ENCODE measurements at regions not wholly inside any gene's neighbourhood (a gene's known extent, or its start where the extent isn't known, plus 50 kb on each side); places are given as distances from the start of the nearest gene placed in this dataset.

DNA sequence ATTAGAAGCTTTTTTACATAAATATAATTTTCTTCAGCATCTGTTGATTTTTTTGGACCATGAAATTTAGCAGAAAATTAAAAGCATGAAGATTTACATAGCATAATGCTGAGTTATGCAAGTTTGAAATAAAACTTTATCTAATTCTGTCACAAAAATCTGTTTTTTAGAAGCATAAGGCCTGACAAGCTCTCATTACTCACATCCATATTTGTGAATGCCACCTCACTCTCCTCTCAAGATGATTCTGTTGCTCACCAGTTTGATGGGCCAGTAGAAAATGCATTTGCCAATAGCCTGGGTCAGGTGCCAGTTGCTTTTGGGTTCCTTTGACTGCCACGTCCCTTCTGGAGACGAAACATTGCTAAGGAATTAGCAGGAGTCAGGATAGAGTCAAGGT, 181.5 kb upstream of the ATP2B1 start:
- intact Hi-C loops (cut with DNase I) = no loop called here

DNA sequence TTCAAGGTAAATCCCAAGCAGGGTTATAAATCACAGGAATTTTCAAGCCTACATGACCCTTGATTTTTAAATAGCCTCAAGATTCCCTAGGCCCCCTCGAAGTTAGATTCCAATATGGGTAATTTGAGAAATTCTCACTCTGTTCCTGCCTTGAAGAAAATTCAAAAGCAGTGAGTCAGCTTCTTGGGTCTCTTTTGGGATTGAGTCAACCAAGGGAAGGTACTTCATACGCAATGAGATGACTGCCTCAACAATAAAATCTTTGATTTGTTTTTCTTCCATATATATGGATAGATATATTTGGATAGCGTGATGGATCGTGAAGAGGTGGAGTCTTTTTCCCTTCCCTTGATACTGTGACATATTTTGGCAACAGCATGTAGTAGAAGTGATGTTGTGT, 180.4 kb upstream of the ATP2B1 start:
- Histone ChIP-seq H3K27ac (no peak overlapping the region), H3K27me3 (no peaks in the 10 kb centered on the region), H3K9me3 (no peaks in the 10 kb centered on the region), H3K4me3 (no peak overlapping the region), H3K4me1 (no peaks in the 10 kb centered on the region), H3K36me3 (no peaks in the 10 kb centered on the region)
- no peak for DNase-seq
- no peak for TF ChIP-seq POLR2A (IDR thresholded peaks at IDR 0.05)
- TF ChIP-seq, protein P1, sequence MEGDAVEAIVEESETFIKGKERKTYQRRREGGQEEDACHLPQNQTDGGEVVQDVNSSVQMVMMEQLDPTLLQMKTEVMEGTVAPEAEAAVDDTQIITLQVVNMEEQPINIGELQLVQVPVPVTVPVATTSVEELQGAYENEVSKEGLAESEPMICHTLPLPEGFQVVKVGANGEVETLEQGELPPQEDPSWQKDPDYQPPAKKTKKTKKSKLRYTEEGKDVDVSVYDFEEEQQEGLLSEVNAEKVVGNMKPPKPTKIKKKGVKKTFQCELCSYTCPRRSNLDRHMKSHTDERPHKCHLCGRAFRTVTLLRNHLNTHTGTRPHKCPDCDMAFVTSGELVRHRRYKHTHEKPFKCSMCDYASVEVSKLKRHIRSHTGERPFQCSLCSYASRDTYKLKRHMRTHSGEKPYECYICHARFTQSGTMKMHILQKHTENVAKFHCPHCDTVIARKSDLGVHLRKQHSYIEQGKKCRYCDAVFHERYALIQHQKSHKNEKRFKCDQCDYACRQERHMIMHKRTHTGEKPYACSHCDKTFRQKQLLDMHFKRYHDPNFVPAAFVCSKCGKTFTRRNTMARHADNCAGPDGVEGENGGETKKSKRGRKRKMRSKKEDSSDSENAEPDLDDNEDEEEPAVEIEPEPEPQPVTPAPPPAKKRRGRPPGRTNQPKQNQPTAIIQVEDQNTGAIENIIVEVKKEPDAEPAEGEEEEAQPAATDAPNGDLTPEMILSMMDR (IDR thresholded peaks at IDR 0.05) = no peak
- intact Hi-C loops (cut with DNase I) = no loop called here
- WGBS, 2 donors = 89 to 93% methylated on average over 4 of the region's 4 CpGs

More for the DNA sequence above, 181.5 kb upstream of the ATP2B1 start:
- no peaks in the 10 kb centered on the region for H3K36me3 ChIP-seq
- H3K27me3 ChIP-seq = no peaks in the 10 kb centered on the region
- no peaks in the 10 kb centered on the region for H3K4me1 ChIP-seq
- TF ChIP-seq POLR2A (IDR thresholded peaks at IDR 0.05) = no peak
- TF ChIP-seq, protein P1 (IDR thresholded peaks at IDR 0.05) = no peak
- no peak overlapping the region for H3K4me3 ChIP-seq
- H3K9me3 ChIP-seq = no peaks in the 10 kb centered on the region
- DNase-seq = no peak
- H3K27ac ChIP-seq = no peak overlapping the region
- 80 to 93% methylated on average over 1 to 2 of the region's 2 CpGs for WGBS, 2 donors

DNA sequence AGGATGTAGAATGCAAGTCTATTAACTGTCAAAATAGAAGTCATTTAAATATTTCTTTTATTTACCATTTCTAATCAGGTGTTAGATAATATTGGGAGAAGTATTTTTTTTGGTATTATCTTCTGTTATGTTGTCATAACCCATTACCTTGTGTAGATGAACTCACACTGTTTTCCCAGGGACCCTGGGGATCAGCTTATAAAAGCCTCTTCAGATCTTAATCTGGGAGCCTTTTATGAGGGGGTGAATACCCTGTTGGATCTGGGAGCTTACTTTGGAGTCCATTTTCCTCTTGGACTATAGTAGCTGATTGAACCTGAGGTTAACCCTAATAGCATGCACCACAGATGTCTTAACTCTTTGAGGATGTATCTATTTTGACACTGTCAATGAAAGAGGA, 176.3 kb upstream of the ATP2B1 start:
- Histone ChIP-seq H3K36me3 (no peaks in the 10 kb centered on the region), H3K27ac (no peak overlapping the region), H3K4me3 (no peak overlapping the region), H3K9me3 (no peaks in the 10 kb centered on the region), H3K27me3 (no peaks in the 10 kb centered on the region), H3K4me1 (peaks cover 0 to 10% (median 0%) of the 10 kb centered on the region in 3 donors)
- no peak for DNase-seq
- TF ChIP-seq, protein P1 (IDR thresholded peaks at IDR 0.05) = no peak
- TF ChIP-seq POLR2A (IDR thresholded peaks at IDR 0.05) = no peak
- intact Hi-C loops (cut with DNase I) = no loop called here

DNA sequence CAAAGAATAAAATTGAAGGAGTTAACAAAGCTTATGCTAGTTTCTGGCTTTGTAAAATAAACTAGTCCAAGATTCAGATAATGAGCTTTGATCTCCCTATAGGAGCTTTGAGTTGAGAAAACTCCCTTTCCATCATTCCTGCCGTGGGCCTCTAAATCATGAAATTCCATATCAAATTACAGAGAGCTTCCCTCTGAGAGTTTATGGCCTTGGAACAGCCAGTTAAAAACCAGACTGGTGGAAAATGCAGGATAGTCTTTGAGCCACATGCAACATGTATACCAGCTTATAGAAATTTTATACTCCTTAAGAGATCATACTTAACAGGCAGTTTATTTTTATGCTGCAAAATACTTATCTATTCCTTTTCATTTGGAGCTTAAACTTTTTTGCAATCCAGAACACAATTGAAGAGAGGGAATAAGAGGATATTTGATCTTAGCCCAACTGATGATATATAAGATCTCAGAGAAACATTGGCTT, 175.8 kb upstream of the ATP2B1 start:
- TF ChIP-seq, protein P1 (IDR thresholded peaks at IDR 0.05) = no peak
- no peak for TF ChIP-seq POLR2A (IDR thresholded peaks at IDR 0.05)
- DNase-seq = no peak
- Histone ChIP-seq H3K4me1 (peaks cover 0 to 15% (median 0%) of the 10 kb centered on the region in 3 donors), H3K4me3 (no peak overlapping the region), H3K9me3 (no peaks in the 10 kb centered on the region), H3K36me3 (no peaks in the 10 kb centered on the region), H3K27ac (no peak overlapping the region), H3K27me3 (no peaks in the 10 kb centered on the region)
- WGBS, 2 donors = 68 to 80% methylated on average over 1 of the region's 1 CpG
- intact Hi-C loops (cut with DNase I) = no loop called here

DNA sequence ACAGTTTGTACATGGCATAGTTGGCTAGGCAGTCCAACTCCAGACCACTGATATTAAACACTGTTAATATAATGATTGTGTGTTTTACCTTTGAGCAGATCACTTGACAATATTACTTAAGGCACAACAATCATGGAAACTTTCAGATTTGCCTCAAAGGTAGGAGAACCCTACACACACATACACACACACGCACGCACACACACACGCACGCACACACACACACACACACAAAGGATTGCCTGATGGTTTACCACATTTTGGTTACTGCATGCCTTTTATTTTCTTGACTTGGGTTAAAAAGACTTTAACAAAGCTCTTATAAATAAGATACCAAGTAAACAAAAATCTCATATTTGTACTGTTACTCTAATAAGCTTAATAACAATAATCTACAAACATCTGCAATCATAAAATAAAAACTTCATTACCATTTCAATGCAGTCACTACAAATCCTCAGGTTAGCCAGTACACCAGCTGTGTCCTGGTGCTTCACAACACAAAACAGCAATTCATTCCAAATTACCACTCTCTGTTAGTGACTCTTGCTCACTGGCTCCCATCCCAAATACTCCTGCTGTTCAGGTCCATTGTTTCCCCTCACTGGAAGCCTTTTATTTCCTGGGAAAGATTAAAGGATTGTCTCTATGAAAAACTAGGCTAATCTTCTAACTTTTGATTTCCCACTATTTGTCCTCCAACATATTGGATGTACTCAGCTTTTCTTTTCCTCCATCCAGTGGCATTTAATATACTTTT, 175.2 kb upstream of the ATP2B1 start:
- no peak for DNase-seq
- intact Hi-C loops (cut with DNase I) = no loop called here

More for the DNA sequence above, 175.2 kb upstream of the ATP2B1 start:
- Histone ChIP-seq H3K4me1 (peaks cover 0 to 20% (median 0%) of the 10 kb centered on the region in 3 donors), H3K4me3 (no peak overlapping the region), H3K27ac (no peak overlapping the region), H3K36me3 (no peaks in the 10 kb centered on the region), H3K9me3 (no peaks in the 10 kb centered on the region), H3K27me3 (peaks cover 0 to 3% (median 0%) of the 10 kb centered on the region in 4 donors)
- no peak for TF ChIP-seq POLR2A (IDR thresholded peaks at IDR 0.05)
- TF ChIP-seq, protein P1 (IDR thresholded peaks at IDR 0.05) = no peak
- WGBS, 2 donors = 51 to 98% methylated on average over 4 of the region's 4 CpGs
